GM18868 (cell line): ENCODE measurements at regions not wholly inside any gene's neighbourhood (a gene's known extent, or its start where the extent isn't known, plus 50 kb on each side); places are given as distances from the start of the nearest gene placed in this dataset.
A peak's percentile ranks its signal among the peaks of the same experiment; 100 is the strongest.
"Not testable (repeated sequence)": the region's sequence is repeated elsewhere in the genome, so short reads cannot be mapped to it uniquely, and the experiment has no call there.

ENCODE experiments used
- ATAC-seq: cut with Tn5 transposase; IDR thresholded peaks from one replicate; pipeline ENCODE4 v1.9.1; 2021; ENCODE audit warnings: mild to moderate bottlenecking, moderate library complexity; ENCODE audit not compliant: unreplicated experiment

- no peak for ATAC-seq
Observed at GRCh38 chr12:4193821-4194220, 79.7 kb upstream of the CCND2 start.

- peak; percentile 60 for ATAC-seq
Observed at GRCh38 chr12:4191642-4192041, 81.9 kb upstream of the CCND2 start.

- ATAC-seq: no peak
Observed at GRCh38 chr12:4191149-4191548, 82.4 kb upstream of the CCND2 start.

GRCh38 chr12:4190366-4191063, 83.0 kb upstream of the CCND2 start:
- no peak for ATAC-seq

GRCh38 chr12:4189721-4190120, 83.8 kb upstream of the CCND2 start:
- no peak for ATAC-seq

GRCh38 chr12:4187916-4188315, 85.6 kb upstream of the CCND2 start:
- ATAC-seq: no peak

GRCh38 chr12:4187315-4187714, 86.2 kb upstream of the CCND2 start:
- ATAC-seq: not testable (repeated sequence)

- ATAC-seq: no peak
Observed at GRCh38 chr12:4178424-4179170, 95.0 kb upstream of the CCND2 start.

- no peak for ATAC-seq
Observed at GRCh38 chr12:4177262-4177661, 96.3 kb upstream of the CCND2 start.

GRCh38 chr12:4176168-4176567, 97.4 kb upstream of the CCND2 start:
- ATAC-seq: no peak

- no peak for ATAC-seq
Observed at GRCh38 chr12:4174417-4174816, 99.1 kb upstream of the CCND2 start.

- ATAC-seq: no peak
Observed at GRCh38 chr12:4172999-4173398, 100.6 kb upstream of the CCND2 start.

GRCh38 chr12:4171742-4172141, 101.8 kb upstream of the CCND2 start:
- no peak for ATAC-seq

GRCh38 chr12:4169959-4170358, 103.6 kb upstream of the CCND2 start:
- no peak for ATAC-seq

GRCh38 chr12:4169531-4169930, 104.0 kb upstream of the CCND2 start:
- no peak for ATAC-seq

- peak; percentile 56 for ATAC-seq
Observed at GRCh38 chr12:4168036-4168435, 105.5 kb upstream of the CCND2 start.

GRCh38 chr12:4164559-4165558, 108.7 kb upstream of the CCND2 start:
- peak; percentile 66 for ATAC-seq

GRCh38 chr12:4164188-4164558, 109.4 kb upstream of the CCND2 start:
- no peak for ATAC-seq

GRCh38 chr12:4161718-4162117, 111.8 kb upstream of the CCND2 start:
- ATAC-seq: no peak

GRCh38 chr12:4160314-4161040, 113.1 kb upstream of the CCND2 start:
- ATAC-seq: no peak

GRCh38 chr12:4159851-4160250, 113.7 kb upstream of the CCND2 start:
- ATAC-seq: no peak
